Stimulated activated CD4-positive, alpha-beta T cell treated with anti-CD3 and anti-CD28 coated beads, TNF-alpha, amount 100 ng/mL, for 1 hour (primary cell): ENCODE measurements at regions not wholly inside any gene's neighbourhood (a gene's known extent, or its start where the extent isn't known, plus 50 kb on each side); places are given as distances from the start of the nearest gene placed in this dataset.
"Not testable (repeated sequence)": the region's sequence is repeated elsewhere in the genome, so short reads cannot be mapped to it uniquely, and the experiment has no call there.

Experiments used
- DNase-seq, 3 donors: peaks; one replicate each; pipeline ENCODE4 v3.0.0-alpha.2; 2020; ENCODE audit warnings: low read depth in 3 of 3, low spot score in 1 of 3

DNA sequence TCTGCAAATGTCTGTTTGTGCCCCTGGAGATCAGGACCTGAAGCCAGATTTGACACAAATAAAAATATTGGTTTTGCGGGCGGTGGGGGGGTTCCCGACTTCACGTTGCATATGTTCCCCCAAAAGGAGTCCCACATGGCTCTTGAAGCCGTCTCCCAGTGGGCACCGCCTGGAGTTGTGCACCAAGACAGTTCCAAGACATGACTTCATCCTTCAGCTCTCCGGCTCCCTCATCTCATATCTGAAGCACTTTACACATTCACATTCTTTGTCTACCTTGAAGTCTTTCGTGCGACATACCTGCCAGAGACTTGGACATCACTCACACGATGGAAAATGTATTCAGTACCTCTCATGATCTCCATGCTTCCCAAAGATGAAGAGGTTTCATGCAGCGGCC is 362.8 kb upstream of the FOXK1 start:
- DNase-seq: no peak

DNA sequence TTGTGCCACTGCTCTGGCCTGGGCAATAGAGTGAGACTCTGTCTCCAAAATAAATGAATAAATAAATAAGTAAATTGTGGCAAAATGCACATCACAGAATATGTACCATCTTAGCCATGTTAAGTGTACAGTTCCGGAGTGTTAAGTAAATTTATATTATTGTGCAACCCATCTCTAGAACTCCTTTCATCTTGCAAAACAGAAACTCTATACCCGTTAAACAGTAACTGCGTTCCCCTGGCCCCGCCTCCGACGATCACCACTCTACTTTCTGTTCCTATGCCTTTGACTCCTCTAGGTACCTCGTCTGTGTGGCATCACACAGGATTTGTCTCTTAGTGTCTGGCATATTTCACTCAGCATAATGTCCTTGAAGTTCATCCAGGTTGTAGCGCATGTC is 356.4 kb upstream of the FOXK1 start:
- no peak for DNase-seq

DNA sequence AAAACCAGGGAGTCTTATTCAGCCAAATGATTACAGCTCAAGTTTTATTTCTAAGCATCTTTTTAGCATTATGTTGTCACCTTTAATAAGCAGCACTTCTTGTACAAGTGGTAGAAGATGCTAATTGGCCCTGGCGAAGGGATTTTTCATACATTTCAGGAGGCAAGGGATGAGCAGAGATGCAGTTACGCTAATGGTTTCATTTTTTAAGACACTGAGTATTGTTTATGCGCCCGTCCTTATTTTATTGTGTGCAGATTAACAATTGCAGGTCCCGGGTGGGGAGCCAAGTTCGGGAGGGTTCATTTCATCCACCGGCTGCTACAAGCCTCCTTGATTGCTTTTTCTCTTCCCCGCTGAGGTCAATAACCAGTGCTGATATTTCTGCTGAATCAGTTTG is 350.4 kb upstream of the FOXK1 start:
- no peak for DNase-seq

DNA sequence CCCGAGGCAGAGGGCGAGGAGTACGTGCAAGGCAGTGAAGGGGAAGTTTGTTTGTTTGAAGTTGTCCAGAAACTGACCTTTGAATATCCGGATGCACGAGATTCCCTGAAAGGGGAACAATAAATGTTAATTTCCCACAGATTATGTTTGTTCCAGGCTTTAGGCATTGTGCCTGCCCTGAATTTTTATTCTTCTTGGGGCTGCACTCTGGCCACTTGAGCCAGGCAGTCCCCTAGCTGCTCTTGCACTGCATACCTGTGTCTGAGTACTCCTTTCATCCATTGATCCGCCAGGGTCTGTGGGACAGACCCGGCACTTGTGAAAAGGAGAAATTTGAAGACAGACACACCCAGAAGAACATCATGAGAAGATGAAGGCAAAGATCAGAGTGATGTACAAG is 343.5 kb upstream of the FOXK1 start:
- no peak for DNase-seq

DNA sequence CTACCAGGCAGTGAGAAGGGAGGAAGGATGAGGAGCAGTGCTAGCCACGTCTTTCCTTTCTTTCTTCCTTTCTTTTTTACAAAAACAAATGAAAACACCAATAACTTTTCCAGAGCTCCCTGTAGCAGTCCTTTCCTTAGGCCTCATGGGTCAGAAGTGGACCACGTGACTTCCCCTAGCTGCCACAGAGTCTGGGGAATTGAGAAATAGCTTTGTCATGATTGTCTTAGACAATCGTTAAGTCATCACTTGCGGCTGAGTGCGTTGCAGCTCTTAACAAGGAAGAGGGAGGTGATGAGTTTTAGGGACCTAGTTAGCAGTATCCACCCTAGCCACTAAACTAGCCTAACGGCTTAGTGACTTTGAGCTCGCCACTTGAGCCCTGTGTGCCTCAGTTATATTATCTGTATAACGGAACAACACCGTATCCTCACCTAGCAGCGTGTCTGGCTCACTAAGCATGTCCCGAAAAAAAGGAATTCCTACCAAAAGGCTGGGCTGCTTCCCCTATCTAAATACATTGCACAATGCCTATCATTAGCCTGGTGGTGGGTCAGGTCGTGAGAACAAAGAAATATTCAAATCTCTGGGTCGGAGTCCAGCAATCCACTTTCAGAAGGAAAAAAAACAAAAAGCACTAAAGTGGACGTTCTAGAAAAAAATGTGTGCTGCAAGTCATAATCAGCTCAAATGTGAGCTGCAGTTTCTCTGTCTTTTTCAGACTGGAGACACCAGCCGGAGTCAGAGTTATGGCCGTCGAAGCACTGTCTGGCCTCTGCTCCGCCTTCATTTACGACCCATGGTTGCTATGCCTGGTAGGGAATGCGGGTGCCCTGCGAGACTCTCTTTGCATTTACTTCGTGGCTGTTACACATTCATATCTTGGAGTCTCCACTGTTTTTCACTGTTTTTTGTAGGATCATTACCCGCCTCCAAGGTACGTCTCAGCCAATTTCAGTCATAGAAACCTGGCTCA is 338.5 kb upstream of the FOXK1 start:
- no peak for DNase-seq

DNA sequence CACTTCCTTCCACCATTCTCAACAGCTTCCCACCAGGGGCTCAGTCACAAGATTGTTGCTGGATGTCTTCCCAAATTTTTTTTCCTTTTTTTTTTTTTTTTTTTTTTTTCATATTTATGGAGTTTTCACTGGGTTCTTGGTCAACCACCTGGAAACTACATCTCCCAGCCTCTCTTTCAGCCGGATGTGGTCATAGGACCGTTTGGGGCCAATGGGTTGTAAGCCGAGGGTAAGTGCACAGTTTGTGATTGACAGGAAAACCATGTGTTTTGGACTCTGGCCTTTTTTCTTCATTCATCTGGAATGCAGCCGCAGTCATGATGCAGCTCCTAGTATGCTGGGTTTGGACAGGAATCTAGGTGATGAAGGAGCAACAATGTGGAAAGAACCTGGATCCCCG is 337.1 kb upstream of the FOXK1 start:
- no peak for DNase-seq

DNA sequence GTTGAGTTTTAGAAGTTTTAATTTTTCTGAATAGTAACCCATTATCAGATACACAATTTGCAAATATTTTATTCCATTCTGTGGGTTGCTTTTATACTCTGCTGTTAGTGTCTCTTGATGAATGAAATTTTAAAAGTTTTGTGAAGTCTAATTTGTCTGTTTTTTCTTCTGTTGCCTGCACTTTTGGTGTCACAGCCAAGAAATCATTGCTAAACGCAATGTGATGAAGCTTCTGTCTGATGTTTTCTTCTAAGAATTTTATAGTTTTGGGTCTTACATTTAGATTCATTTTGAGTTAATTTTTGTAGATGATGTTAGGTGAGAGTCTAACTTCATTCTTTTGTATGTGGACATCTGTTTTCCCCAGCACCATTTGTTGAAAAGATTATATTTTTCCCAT is 330.0 kb upstream of the FOXK1 start:
- no peak for DNase-seq

DNA sequence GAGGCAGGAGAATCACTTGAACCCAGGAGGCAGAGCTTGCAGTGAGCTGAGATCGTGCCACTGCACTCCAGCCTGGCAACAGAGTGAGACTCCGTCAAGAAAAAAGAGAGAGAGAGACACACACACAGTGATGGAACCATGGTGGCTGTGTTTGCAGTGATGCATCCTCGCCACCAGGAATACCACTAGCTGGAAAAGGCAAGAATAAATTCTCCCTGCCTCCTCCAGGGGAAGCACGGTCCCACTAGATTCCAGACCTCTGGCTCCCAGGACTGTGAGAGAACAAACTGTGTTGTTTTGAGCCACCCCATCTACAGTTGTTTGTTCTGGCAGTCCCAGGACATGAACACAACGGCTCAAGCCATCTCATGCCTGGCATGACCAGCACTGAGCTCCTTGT is 320.3 kb upstream of the FOXK1 start:
- DNase-seq: no peak

DNA sequence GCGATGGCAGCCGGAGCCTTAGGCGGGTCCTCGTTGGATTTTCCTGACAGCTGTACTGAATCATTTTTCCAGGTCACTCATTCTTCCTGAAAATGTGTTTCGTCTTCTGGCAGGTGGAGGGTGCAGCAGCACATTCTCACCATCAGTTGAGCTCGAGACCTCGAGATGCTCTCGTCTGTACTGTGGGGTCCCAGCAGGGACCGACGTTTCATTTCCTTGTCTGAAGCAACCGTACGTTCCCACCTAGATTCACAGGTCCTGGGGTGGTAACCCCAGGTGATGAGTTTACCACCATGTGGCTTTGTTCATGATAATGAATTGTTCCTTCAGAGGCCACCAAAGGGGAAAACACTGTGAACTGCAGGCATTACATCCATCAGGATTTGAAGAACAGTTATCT is 298.5 kb upstream of the FOXK1 start:
- DNase-seq: no peak

DNA sequence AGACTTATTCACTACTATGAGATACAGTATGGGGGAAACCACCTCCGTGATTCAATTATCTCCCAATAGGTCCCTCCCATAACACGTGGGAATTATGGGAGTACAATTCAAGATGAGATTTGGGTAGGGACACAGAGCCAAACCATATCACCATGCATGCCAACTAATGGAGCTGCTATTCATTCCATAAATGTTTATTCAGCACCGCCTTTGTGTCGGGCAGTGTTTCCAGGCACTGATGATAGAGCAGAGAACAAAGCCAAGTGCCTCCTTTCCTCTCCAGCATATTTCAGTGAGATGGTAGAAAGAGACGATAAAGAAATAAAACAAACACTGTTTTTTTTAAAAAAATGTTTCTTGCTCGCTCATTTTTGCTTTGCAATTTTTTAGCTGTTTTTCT is 295.9 kb upstream of the FOXK1 start:
- no peak for DNase-seq

DNA sequence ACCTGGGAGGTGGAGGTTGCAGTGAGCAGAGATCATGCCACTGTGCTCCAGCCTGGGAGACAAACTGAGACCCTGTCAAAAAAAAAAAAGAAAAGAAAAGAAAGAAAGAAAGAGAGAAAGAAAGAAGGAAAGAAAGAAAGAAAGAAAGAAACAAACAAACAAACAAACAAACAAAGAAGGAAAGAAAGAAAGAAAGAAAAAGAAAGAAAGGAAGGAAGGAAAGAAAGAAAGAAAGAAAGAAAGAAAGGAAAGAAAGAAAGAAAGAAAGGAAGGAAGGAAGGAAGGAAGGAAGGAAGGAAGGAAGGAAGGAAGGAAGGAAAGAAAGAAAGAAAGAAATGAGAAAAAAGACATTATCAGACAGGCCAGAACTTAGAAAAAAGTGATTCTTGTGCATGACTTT is 291.0 kb upstream of the FOXK1 start:
- not testable (repeated sequence) for DNase-seq

DNA sequence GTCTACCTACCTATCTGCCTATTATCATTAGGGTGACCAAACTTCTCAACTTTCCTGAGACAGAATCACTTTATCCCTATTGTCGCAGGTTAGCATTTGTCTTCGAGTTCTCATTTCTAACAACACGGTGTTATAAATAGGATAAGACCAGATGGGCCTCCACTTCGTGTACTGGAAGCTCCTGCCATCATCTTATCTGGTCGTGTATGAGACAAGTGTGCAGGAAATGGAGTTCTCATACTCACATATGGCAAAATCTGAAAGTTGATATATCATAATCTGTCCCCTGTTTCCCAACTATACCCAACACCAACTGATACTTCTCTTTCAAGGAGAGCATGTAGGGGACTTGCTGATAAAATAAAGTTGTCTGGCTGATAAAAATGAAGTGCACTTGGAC is 287.4 kb upstream of the FOXK1 start:
- DNase-seq: no peak

DNA sequence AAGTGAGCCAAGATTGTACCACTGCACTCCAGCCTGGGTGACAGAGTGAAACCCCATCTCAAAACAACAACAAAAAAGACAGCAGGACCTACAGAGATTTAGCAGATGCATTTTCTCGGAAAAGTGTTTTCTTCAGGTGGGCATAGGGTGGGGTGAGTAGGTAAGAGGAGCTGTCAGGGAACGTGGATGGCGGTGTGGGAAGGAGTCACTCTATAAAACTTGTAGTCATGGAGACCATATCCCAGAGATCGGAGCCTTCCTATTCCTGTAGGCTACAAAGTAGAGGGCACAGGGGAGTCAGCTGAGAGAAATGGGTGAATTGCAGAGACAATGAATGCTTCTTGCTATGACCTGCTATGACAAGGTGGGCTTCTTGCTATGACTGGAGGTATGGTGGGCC is 283.0 kb upstream of the FOXK1 start:
- no peak for DNase-seq

DNA sequence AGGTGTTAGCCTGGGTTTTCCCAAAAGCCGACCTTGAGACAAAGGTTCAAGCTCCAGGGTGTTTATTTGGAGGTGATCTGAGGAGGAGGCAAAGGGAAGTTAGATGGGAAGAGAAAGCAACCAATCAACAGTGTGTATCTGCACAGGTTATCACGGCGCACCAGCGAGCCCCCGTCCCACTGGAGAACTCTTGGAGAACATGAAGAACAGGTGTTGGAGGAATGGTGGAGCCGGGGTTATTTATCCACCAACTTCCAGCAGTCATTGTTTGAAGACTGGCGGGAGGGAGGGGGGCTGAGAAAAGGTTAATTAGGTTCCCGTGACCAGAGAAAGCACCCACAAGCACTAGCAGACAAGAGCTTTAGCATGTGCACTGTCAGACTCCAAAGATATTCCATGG is 282.5 kb upstream of the FOXK1 start:
- DNase-seq: no peak

DNA sequence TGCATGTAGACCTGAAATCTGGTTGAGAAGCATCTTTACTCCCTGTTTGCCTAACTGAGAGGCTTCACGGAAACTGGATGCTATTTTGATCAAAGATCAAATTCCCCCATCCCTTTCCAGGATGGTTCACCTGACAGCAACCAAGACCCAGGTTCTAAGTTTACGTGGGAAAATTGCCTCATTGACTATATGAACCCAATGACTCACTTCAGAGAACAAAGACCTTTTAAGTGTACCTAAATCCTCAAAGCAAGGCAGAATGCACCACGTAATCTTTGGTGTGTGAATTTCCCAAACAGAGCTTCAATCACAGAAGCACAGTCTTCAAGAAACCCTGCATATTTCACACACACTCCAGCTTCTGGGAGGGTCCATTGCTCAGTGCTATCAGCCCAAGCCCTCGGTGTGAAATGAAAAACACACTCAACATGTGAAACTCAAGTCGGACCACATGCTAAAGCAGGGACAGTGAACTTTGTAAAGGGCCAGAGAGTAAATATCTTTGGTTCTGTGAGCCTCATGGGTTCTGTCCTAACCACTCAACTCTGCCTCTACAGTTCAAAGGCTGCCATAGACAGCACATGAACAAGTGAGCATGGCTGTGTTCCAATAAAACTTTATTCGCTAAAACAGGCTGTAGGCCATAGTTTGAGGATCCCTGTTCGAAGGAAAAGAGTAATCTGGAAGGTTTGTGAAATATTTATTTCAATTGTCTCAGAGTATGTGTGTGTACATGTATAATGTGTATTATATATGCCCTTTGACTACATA is 275.6 kb upstream of the FOXK1 start:
- no peak for DNase-seq

DNA sequence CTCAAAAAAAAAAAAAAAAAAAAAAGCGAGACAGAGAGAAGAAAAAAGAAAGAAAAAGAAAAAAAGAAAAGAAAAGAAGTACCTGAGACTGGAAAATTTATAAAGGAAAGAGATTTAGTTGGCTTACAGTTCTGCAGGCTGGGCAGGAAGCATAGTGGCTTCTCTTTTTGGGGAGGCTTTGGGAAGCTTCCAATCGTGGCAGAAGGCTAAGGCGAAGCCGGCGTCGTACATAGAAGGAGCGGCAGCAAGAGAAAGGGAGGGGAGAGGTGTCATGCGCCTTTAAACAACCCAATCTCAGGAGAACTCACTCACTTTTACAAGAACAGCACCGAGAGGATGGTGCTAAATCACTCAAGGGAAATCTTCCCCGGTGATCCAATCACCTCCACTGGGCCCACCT is 272.1 kb upstream of the FOXK1 start:
- no peak for DNase-seq

DNA sequence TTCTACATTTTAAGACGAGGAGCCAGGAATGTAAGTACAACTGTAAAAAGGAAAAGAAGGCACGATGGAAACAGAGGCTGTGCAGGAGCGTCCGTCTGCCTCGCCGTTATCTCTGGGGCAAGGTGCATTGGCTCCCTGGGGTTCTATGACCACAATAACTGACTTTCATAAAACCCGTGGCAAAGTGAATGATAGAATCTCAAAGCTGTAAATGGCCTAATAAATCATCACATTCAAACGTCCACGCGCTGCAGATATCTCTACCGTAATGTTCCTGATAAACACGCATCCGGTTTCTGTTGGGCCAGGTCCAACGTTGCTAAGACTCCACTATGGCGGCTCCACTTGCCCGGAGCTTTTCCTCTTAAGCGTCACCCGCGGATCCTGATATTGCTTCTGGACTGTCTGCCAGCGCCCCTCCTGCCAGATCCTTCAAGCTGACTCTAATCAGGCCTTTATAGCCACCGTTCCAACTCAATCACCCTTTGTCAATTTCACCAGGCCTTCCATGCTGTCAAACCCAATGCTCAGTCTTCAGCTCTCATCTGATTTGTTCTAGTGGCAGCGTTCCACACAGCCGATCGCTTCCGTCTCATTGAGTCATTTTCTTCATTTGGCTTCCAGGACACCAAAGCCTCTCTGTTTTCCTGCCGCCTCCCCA is 265.6 kb upstream of the FOXK1 start:
- DNase-seq: no peak

DNA sequence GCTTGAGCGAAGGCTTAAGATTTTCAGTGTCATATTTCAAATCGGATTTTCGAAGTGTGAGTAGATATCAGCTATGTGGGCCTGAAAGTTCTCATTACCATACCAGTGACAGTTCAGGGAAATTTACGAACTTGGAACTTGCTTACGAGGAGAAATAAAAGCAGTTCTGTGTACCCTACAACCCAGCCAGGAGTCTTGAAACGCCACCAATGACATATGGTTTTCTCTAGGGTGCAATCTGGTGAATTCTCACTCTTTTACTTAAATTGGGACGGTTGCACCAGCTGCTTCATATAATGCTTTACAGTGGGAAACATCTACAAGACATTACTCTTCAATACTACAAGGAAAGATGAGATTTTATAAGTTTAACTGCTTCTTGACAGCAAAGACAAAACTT is 253.6 kb upstream of the FOXK1 start:
- no peak for DNase-seq

DNA sequence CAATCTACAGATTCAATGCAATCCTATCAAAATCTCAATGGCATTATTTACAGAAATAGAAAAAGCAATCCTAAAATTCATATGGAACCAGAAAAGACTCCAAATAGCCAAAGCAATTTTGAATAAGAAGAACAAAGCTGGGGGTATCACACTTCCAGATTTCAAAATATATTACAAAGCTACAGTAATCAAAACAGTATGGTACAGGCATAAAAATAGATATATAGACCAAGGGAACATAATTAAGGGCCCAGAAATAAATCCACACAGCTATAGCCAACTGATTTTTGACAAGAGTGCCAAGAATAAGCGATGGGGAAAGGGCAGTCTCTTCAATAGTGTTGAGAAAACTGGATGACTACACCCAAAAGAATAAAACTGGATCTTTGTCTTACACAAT is 251.9 kb upstream of the FOXK1 start:
- no peak for DNase-seq

DNA sequence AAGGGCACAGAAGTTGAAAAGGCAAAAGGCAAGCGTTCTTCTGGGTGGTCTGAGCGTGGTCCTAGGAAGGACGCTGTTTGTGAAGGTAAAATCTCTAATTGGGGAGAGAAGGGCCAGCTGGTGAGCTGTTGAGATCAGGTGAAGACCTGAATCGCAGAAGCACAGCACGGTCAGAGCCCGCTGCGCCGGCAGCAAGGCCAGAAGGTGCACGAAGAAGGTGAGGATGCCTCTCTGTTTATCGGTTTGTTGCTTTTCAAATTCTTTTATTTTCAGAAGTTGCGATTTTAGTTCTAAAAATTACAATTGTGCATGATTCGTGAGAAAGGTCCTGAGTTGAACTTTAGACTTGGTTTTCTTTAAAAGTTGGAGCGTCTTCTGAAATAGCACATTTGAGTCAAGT is 247.8 kb upstream of the FOXK1 start:
- no peak for DNase-seq

DNA sequence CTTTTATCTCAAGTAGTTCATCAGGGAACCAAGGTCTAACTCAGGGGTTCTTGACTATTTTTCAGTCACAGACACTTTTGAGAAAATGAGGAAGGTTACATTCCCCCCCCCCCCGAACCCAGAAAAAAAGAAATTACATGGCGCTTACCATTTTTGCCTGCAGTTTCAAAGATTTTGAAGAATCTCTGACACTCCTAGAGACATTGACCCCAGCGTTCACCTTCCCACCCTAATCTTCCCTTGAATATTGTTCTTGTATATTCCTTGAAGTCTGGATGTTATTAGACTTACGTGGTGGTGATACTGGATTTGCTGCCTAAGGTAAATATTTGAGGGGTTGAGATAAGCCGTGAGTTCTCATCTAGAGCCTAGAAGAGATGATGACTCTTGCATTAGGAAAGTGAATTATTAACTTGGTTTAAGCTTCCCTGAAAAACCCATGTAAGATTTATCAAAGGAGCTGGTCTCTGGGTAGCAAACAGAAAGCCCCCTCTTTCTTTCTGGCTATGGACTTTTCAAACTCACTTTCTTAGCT is 245.7 kb upstream of the FOXK1 start:
- DNase-seq: no peak

DNA sequence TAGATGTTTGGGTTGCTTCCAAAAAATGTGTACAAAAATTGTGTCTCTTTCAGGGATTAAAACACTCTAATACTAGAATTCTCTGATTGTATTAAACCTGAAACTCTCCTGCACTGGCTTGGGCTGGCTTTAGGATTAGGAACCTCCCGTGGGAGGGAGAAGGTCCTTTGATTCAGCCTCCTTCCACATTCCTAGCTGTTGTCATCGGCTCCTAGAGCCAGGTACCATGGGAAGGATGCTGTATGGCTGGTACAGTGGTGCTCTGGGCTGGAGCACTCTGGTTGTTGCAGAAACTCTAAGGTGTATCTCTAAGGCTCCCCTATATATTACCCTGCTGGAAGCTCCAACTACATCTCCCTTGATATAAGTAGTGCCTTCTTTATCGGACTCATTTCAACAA is 245.2 kb upstream of the FOXK1 start:
- DNase-seq: no peak
